ENCODE measurements at regions not wholly inside any gene's neighbourhood (a gene's known extent, or its start where the extent isn't known, plus 50 kb on each side); places are given as distances from the start of the nearest gene placed in this dataset.

DNA sequence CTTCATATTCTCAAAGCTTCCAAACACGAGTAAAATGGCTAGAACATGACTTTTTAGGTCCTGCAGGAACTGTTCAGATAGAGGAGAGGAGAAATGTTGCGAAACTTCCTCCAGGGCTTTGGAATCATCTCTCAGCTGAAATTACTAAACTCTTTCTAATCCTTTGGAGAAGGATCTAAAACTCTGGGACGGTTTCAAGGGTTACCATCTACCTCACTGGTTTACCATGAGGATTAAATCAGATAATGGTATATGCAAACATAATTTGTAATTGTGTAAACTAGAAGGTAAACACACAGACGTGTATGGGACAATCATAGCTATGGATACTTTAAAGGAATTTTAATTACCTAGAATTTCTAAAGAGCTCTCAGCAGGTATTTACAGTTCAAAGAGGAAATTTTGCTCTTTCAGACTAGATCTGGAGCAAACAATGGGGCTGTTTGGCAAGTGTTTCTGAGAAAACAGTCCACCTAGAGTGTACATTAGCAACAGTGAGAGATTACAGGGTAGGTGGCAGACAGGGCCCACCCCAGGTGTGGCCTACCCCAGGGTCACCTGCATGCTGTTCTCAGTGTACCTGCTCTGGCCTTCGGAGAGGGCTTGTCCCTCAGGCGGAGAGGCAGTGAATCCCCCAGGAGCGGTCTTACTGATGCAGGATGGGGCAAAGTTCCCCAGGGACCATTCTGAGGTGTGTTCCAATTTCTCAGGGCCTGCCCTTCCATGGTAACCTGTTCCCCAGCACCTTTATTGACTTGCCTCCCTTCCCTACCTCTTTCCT lies 124.7 kb upstream of the MAX start (continued):
- TF ChIP-seq KIAA2018 (CRISPR knock-in tag; IDR thresholded peaks at IDR 0.05; ENCODE audit: borderline replicate concordance): no peak
- TF ChIP-seq, protein P1, sequence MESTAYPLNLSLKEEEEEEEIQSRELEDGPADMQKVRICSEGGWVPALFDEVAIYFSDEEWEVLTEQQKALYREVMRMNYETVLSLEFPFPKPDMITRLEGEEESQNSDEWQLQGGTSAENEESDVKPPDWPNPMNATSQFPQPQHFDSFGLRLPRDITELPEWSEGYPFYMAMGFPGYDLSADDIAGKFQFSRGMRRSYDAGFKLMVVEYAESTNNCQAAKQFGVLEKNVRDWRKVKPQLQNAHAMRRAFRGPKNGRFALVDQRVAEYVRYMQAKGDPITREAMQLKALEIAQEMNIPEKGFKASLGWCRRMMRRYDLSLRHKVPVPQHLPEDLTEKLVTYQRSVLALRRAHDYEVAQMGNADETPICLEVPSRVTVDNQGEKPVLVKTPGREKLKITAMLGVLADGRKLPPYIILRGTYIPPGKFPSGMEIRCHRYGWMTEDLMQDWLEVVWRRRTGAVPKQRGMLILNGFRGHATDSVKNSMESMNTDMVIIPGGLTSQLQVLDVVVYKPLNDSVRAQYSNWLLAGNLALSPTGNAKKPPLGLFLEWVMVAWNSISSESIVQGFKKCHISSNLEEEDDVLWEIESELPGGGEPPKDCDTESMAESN (CRISPR knock-in tag; conservative IDR thresholded peaks at IDR 0.05): peak; percentile 69
- TF ChIP-seq, protein P2, sequence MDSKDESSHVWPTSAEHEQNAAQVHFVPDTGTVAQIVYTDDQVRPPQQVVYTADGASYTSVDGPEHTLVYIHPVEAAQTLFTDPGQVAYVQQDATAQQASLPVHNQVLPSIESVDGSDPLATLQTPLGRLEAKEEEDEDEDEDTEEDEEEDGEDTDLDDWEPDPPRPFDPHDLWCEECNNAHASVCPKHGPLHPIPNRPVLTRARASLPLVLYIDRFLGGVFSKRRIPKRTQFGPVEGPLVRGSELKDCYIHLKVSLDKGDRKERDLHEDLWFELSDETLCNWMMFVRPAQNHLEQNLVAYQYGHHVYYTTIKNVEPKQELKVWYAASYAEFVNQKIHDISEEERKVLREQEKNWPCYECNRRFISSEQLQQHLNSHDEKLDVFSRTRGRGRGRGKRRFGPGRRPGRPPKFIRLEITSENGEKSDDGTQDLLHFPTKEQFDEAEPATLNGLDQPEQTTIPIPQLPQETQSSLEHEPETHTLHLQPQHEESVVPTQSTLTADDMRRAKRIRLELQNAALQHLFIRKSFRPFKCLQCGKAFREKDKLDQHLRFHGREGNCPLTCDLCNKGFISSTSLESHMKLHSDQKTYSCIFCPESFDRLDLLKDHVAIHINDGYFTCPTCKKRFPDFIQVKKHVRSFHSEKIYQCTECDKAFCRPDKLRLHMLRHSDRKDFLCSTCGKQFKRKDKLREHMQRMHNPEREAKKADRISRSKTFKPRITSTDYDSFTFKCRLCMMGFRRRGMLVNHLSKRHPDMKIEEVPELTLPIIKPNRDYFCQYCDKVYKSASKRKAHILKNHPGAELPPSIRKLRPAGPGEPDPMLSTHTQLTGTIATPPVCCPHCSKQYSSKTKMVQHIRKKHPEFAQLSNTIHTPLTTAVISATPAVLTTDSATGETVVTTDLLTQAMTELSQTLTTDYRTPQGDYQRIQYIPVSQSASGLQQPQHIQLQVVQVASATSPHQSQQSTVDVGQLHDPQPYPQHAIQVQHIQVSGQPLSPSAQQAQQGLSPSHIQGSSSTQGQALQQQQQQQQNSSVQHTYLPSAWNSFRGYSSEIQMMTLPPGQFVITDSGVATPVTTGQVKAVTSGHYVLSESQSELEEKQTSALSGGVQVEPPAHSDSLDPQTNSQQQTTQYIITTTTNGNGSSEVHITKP (CRISPR knock-in tag; IDR thresholded peaks at IDR 0.05; ENCODE audit: low read depth): no peak
- no peak for TF ChIP-seq ZNF740 (CRISPR knock-in tag; IDR thresholded peaks at IDR 0.05)
- no peak for TF ChIP-seq ZNF761 (CRISPR knock-in tag; conservative IDR thresholded peaks at IDR 0.05)
- peak; percentile 76 for TF ChIP-seq RXRA (CRISPR knock-in tag; IDR thresholded peaks at IDR 0.05)
- no peak for TF ChIP-seq ZXDC (CRISPR knock-in tag; IDR thresholded peaks at IDR 0.05)
- TF ChIP-seq ZNF451 (CRISPR knock-in tag; IDR thresholded peaks at IDR 0.05): no peak
